SK-N-SH (cell line): ENCODE measurements at regions not wholly inside any gene's neighbourhood (a gene's known extent, or its start where the extent isn't known, plus 50 kb on each side); places are given as distances from the start of the nearest gene placed in this dataset.

ENCODE experiments used
- CTCF ChIA-PET: fragments of 300-600, 350-600 bp; formaldehyde crosslinking; extraction: SDS; loops from one replicate; lab custom pipeline; 2021; lab: Yijun Ruan, JAX
- POLR2A ChIA-PET: fragments of 350-600 bp; sonication (Branson Sonifier 250); formaldehyde crosslinking; extraction: SDS; loops from one replicate; lab custom pipeline; 2020; ENCODE audit warnings: antibody characterized with exemption, inconsistent platforms; lab: Yijun Ruan, JAX
- DNase-seq: peaks from one replicate; pipeline ENCODE4 v3.0.0; 2012
- H2AFZ ChIP-seq: fragments of 200-600 bp; sonication (generic); 2 replicates; pipeline ENCODE4 v1.8.1; 2016; ENCODE audit warnings: antibody characterized with exemption, mild to moderate bottlenecking, low read depth
- H3F3A ChIP-seq: fragments of 200-600 bp; sonication (generic); replicated peaks from 2 replicates; pipeline ENCODE3; 2016; ENCODE audit warnings: antibody characterized with exemption, mild to moderate bottlenecking; ENCODE audit not compliant: insufficient read depth
- H3K27ac ChIP-seq, 2 experiments: fragments of 200-500 bp in 1 of 2; fragments of 200-600 bp in 1 of 2; sonication (Bioruptor generic) in 1 of 2; sonication (generic), shearing (Covaris generic) in 1 of 2; 2 replicates each; pipeline versions ENCODE4 v1.5.1 to v1.6.1; 2014 to 2016; ENCODE audit warnings: low read depth in 2 of 2, inconsistent platforms in 1 of 2, low read length in 1 of 2, mild to moderate bottlenecking in 1 of 2, mixed read lengths in 1 of 2
- H3K27me3 ChIP-seq: fragments of 200-600 bp; sonication (generic), shearing (Covaris generic); 2 replicates; pipeline ENCODE4 v1.6.1; 2016; ENCODE audit warnings: mixed run types; ENCODE audit not compliant: insufficient read depth
- H3K36me3 ChIP-seq, 2 experiments: fragments of 200-500 bp in 1 of 2; fragments of 200-600 bp in 1 of 2; sonication (Bioruptor generic) in 1 of 2; sonication (generic) in 1 of 2; replicated peaks in 1 of 2; 2 replicates each; pipeline versions ENCODE3 to v1.5.1; 2014 to 2016; ENCODE audit warnings: low read length in 1 of 2, mild to moderate bottlenecking in 1 of 2; ENCODE audit not compliant: insufficient read depth in 2 of 2, control insufficient read depth in 1 of 2
- H3K4me1 ChIP-seq, 2 experiments: fragments of 200-500 bp in 1 of 2; fragments of 200-600 bp in 1 of 2; sonication (Bioruptor generic) in 1 of 2; sonication (generic), shearing (Covaris generic) in 1 of 2; 2 replicates each; pipeline versions ENCODE4 v1.5.1 to v1.6.1; 2014 to 2016; ENCODE audit warnings: low read depth in 1 of 2, low read length in 1 of 2, mixed run types in 1 of 2; ENCODE audit not compliant: insufficient read depth in 2 of 2, control insufficient read depth in 1 of 2
- H3K4me2 ChIP-seq: fragments of 200-600 bp; sonication (generic), shearing (Covaris generic); 2 replicates; pipeline ENCODE4 v1.6.1; 2017; ENCODE audit warnings: mixed run types
- H3K4me3 ChIP-seq, 2 experiments: fragments of 200-500 bp in 1 of 2; fragments of 200-600 bp in 1 of 2; sonication (Bioruptor generic) in 1 of 2; sonication (generic), shearing (Covaris generic) in 1 of 2; 2 replicates each; pipeline versions ENCODE4 v1.5.1 to v1.8.1; 2014 to 2016; ENCODE audit warnings: low read depth in 2 of 2, inconsistent platforms in 1 of 2, low read length in 1 of 2, mild to moderate bottlenecking in 1 of 2, mixed read lengths in 1 of 2, moderate library complexity in 1 of 2
- H3K79me2 ChIP-seq: fragments of 200-600 bp; sonication (generic); 2 replicates; pipeline ENCODE4 v1.8.1; 2017; ENCODE audit warnings: mild to moderate bottlenecking; ENCODE audit not compliant: insufficient read depth
- H3K9ac ChIP-seq: fragments of 200-600 bp; sonication (generic); 2 replicates; pipeline ENCODE4 v1.6.1; 2017; ENCODE audit warnings: mixed run types
- H3K9me2 ChIP-seq: fragments of 200-600 bp; sonication (generic); 2 replicates; pipeline ENCODE4 v1.6.1; 2017; ENCODE audit warnings: mixed run types
- H3K9me3 ChIP-seq: fragments of 200-600 bp; sonication (generic); 2 replicates; pipeline ENCODE4 v1.6.1; 2017; ENCODE audit warnings: mixed run types, mild to moderate bottlenecking, moderate library complexity
- H4K20me1 ChIP-seq: fragments of 200-600 bp; sonication (generic); 2 replicates; pipeline ENCODE4 v1.6.1; 2017; ENCODE audit warnings: mild to moderate bottlenecking, mixed run types; ENCODE audit not compliant: insufficient read depth
- CHD2 ChIP-seq: fragments of 150-350 bp; IDR thresholded peaks from 2 replicates; pipeline ENCODE4 v1.6.1; 2018; ENCODE audit warnings: low read length; ENCODE audit not compliant: partially characterized antibody
- EP300 ChIP-seq, 2 experiments: IDR thresholded peaks; 2 replicates each; pipeline versions ENCODE4 v1.4.0 to v1.6.1; 2012; ENCODE audit warnings: borderline replicate concordance in 1 of 2, low read depth in 1 of 2, low read length in 1 of 2
- EZH2phosphoT487 ChIP-seq: fragments of 200-600 bp; sonication (generic); IDR thresholded peaks from 2 replicates; pipeline ENCODE4 v1.6.1; 2017; ENCODE audit warnings: low read depth, mixed run types, mild to moderate bottlenecking, antibody characterized with exemption, moderate library complexity, borderline replicate concordance
- JUND ChIP-seq: IDR thresholded peaks from 2 replicates; pipeline ENCODE4 v1.4.0; 2012
- RFX5 ChIP-seq: IDR thresholded peaks from 2 replicates; pipeline ENCODE4 v1.6.1; 2012; ENCODE audit warnings: mild to moderate bottlenecking, improper control_type of control experiment, low read length
- SMC3 ChIP-seq: IDR thresholded peaks from 2 replicates; pipeline ENCODE4 v1.6.1; 2012; ENCODE audit warnings: low read depth, low read length, improper control_type of control experiment
- USF2 ChIP-seq: fragments of 150-350 bp; IDR thresholded peaks from 2 replicates; pipeline ENCODE4 v1.6.1; 2017; ENCODE audit warnings: antibody characterized with exemption, low read length, low read depth, borderline replicate concordance
- WGBS: methylation state at CpG from one replicate; pipeline ENCODE4 v1.1.6; 2017; ENCODE audit warnings: low lambda C conversion rate; 5-methylcytosine and 5-hydroxymethylcytosine counted together
- TF ChIP-seq, protein P1 (sequence below): IDR thresholded peaks from 2 replicates; pipeline ENCODE4 v1.4.0; 2012; ENCODE audit warnings: low read depth, borderline replicate concordance
- TF ChIP-seq, protein P2 (sequence below): IDR thresholded peaks from 2 replicates; pipeline ENCODE4 v1.6.1; 2012; ENCODE audit warnings: mild to moderate bottlenecking, low read depth, low read length, moderate library complexity
- TF ChIP-seq, protein P3 (sequence below): IDR thresholded peaks from 2 replicates; pipeline ENCODE4; 2012
- TF ChIP-seq, protein P4 (sequence below): fragments of 200-600 bp; sonication (generic); IDR thresholded peaks from 2 replicates; pipeline ENCODE4 v1.6.1; 2017; ENCODE audit warnings: antibody characterized with exemption, mild to moderate bottlenecking, moderate library complexity

- Histone ChIP-seq H3K4me3 (peak overlapping the region in 1 of 2 experiments; percentile 42; a peak in 1 of 4 replicates), H3F3A (peaks cover 33% of the 10 kb centered on the region), H2AFZ (peak overlapping the region; percentile 91), H3K9me3 (0 out of 2 replicates have a peak, but pooled peaks cover 4% of the 10 kb centered on the region), H3K9ac (peak overlapping the region; percentile 63; the same call in 1 of the 2 replicates), H4K20me1 (no peaks in the 10 kb centered on the region), H3K9me2 (no peaks in the 10 kb centered on the region), H3K36me3 (no peaks in the 10 kb centered on the region), H3K4me1 (peaks cover 0 to 9% of the 10 kb centered on the region in 2 experiments; a peak in 2 of 4 replicates), H3K27ac (peak overlapping the region; percentile 62 to 89; a peak in 3 of 4 replicates), H3K27me3 (no peaks in the 10 kb centered on the region), H3K79me2 (no peaks in the 10 kb centered on the region), H3K4me2 (peak overlapping the region; percentile 63)
- CTCF ChIA-PET = no interaction called here
- DNase-seq = no peak
- WGBS = 17% methylated on average over 3 of the region's 3 CpGs
- POLR2A ChIA-PET = no interaction called here
- TF ChIP-seq JUND = 0 out of 2 replicates have a peak, but pooled peaks have one; percentile 13
- TF ChIP-seq, protein P1, sequence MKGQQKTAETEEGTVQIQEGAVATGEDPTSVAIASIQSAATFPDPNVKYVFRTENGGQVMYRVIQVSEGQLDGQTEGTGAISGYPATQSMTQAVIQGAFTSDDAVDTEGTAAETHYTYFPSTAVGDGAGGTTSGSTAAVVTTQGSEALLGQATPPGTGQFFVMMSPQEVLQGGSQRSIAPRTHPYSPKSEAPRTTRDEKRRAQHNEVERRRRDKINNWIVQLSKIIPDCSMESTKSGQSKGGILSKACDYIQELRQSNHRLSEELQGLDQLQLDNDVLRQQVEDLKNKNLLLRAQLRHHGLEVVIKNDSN = no peak
These were observed 633.7 kb upstream of the GJE1 start for GRCh38 chr6:141498977-141499376.

DNA sequence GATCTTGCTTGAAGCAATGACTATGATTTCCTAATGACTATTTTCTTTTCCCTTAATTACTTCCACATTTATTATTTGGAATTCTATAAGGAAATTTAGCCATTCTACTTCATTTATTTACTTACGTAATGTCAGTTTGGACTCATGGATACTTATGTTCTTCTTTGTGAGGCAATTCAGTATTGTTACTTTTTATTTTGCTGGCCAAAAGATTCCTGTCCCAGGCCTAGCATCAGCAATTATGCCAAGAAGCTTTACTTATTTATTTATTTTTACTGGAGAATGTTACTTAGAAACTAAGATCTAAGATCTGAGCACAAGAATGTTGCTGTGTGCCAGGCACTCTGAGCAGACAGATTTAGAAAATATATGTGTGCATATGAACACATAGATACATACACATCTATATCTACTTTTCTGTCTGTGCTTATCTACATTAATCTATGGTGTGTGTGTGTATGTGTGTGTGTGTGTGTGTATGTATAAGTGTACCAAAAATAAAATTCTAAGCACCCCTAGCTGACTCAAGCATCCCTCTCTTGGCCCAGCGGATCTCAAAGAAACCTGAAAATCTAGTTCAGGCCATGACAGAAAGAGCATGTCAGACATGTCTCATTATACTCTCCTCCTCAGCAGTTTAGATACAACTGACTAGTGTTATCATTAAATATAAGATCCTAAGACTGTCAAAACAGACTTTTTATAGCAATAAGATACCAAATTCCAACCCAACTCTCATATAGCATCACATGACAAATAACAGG lies 640.0 kb upstream of the GJE1 start:
- Histone ChIP-seq H3K9ac (no peak overlapping the region), H3K79me2 (no peaks in the 10 kb centered on the region), H3K4me2 (no peak overlapping the region), H2AFZ (no peak overlapping the region), H4K20me1 (no peaks in the 10 kb centered on the region), H3K4me1 (no peaks in the 10 kb centered on the region; a peak in 1 of 4 replicates), H3K36me3 (no peaks in the 10 kb centered on the region), H3K9me3 (no peaks in the 10 kb centered on the region), H3K9me2 (no peaks in the 10 kb centered on the region), H3K4me3 (no peak overlapping the region), H3K27ac (no peak overlapping the region), H3K27me3 (no peaks in the 10 kb centered on the region), H3F3A (peaks cover 4% of the 10 kb centered on the region)
- DNase-seq = no peak
- no peak for TF ChIP-seq RFX5
- ChIA-PET CTCF (no interaction called here), POLR2A (no interaction called here)
- WGBS = 77% methylated on average over 2 of the region's 2 CpGs

DNA sequence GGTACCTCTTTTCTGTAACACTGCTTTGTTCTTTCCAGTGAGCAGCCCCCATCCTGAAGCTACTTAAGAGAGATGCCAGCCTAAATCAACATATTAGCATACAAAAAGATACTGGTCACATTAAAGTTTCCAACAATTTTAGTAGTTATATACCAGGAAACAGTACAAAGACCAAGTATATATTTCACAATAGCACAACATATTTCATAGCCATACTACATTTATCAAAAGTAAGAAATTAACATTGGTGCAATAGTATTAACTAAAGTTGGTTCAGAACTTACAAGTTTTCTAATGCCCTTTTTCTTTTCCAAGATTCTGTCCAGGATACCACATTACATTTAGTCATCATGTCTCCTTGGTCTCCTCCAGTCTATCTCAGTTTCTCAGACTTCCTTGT lies 641.0 kb upstream of the GJE1 start:
- Histone ChIP-seq H3K27ac (no peak overlapping the region), H3K9me3 (no peaks in the 10 kb centered on the region), H3K4me2 (peak overlapping the region; percentile 43; the same call in 1 of the 2 replicates), H3K36me3 (no peaks in the 10 kb centered on the region), H3K9me2 (no peaks in the 10 kb centered on the region), H3K27me3 (no peaks in the 10 kb centered on the region), H2AFZ (peak overlapping the region; percentile 38; the same call in 1 of the 2 replicates), H4K20me1 (no peaks in the 10 kb centered on the region), H3K4me1 (no peaks in the 10 kb centered on the region; a peak in 1 of 4 replicates), H3K79me2 (no peaks in the 10 kb centered on the region), H3K4me3 (peak overlapping the region in 1 of 2 experiments; percentile 8; a peak in 1 of 4 replicates), H3K9ac (no peak overlapping the region), H3F3A (peaks cover 8% of the 10 kb centered on the region)
- CTCF ChIA-PET = no interaction called here
- POLR2A ChIA-PET = no interaction called here
- no peak for DNase-seq
- TF ChIP-seq EP300 (IDR thresholded peaks at IDR 0.05; ENCODE audit: borderline replicate concordance in 1 of 2, low read depth in 1 of 2, low read length in 1 of 2) (no peak), SMC3 (no peak), EZH2phosphoT487 (no peak), CHD2 (no peak), USF2 (no peak)
- TF ChIP-seq, protein P2, sequence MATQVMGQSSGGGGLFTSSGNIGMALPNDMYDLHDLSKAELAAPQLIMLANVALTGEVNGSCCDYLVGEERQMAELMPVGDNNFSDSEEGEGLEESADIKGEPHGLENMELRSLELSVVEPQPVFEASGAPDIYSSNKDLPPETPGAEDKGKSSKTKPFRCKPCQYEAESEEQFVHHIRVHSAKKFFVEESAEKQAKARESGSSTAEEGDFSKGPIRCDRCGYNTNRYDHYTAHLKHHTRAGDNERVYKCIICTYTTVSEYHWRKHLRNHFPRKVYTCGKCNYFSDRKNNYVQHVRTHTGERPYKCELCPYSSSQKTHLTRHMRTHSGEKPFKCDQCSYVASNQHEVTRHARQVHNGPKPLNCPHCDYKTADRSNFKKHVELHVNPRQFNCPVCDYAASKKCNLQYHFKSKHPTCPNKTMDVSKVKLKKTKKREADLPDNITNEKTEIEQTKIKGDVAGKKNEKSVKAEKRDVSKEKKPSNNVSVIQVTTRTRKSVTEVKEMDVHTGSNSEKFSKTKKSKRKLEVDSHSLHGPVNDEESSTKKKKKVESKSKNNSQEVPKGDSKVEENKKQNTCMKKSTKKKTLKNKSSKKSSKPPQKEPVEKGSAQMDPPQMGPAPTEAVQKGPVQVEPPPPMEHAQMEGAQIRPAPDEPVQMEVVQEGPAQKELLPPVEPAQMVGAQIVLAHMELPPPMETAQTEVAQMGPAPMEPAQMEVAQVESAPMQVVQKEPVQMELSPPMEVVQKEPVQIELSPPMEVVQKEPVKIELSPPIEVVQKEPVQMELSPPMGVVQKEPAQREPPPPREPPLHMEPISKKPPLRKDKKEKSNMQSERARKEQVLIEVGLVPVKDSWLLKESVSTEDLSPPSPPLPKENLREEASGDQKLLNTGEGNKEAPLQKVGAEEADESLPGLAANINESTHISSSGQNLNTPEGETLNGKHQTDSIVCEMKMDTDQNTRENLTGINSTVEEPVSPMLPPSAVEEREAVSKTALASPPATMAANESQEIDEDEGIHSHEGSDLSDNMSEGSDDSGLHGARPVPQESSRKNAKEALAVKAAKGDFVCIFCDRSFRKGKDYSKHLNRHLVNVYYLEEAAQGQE = no peak
- TF ChIP-seq, protein P3, sequence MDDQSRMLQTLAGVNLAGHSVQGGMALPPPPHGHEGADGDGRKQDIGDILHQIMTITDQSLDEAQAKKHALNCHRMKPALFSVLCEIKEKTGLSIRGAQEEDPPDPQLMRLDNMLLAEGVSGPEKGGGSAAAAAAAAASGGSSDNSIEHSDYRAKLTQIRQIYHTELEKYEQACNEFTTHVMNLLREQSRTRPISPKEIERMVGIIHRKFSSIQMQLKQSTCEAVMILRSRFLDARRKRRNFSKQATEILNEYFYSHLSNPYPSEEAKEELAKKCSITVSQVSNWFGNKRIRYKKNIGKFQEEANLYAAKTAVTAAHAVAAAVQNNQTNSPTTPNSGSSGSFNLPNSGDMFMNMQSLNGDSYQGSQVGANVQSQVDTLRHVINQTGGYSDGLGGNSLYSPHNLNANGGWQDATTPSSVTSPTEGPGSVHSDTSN = no peak
- TF ChIP-seq, protein P4, sequence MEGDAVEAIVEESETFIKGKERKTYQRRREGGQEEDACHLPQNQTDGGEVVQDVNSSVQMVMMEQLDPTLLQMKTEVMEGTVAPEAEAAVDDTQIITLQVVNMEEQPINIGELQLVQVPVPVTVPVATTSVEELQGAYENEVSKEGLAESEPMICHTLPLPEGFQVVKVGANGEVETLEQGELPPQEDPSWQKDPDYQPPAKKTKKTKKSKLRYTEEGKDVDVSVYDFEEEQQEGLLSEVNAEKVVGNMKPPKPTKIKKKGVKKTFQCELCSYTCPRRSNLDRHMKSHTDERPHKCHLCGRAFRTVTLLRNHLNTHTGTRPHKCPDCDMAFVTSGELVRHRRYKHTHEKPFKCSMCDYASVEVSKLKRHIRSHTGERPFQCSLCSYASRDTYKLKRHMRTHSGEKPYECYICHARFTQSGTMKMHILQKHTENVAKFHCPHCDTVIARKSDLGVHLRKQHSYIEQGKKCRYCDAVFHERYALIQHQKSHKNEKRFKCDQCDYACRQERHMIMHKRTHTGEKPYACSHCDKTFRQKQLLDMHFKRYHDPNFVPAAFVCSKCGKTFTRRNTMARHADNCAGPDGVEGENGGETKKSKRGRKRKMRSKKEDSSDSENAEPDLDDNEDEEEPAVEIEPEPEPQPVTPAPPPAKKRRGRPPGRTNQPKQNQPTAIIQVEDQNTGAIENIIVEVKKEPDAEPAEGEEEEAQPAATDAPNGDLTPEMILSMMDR = no peak
